NCI-H2227 (cell line): ENCODE measurements at regions not wholly inside any gene's neighbourhood (a gene's known extent, or its start where the extent isn't known, plus 50 kb on each side); places are given as distances from the start of the nearest gene placed in this dataset.
A peak's percentile ranks its signal among the peaks of the same experiment; 100 is the strongest.

ENCODE experiments used
- DNase-seq: peaks from one replicate; lab custom pipeline; 2025; ENCODE audit not compliant: unreplicated experiment; lab: John Stamatoyannopoulos, UW

GRCh38 chr10:10208196-10208595 lies 809.5 kb upstream of the CELF2 start:
- no peak for DNase-seq

DNA sequence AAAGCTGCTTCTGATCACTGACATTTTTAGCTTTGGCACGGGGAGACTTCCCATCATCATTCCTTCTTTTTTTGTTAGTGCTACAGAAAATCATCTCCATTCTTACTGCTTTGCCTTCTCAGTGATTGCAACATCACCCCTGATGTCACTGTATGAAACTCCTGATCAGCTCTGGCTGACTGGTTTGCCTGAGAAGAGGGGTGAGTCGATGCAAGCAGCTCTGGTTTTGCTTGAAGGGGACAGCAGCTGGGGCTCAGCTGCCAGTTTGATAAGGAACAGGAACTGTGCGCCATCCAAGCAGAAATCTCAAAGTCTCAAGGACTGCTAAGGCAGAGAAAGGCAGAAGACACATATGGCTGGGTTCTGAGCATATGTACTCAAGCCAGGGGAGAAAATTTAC lies 808.5 kb upstream of the CELF2 start:
- no peak for DNase-seq

DNA sequence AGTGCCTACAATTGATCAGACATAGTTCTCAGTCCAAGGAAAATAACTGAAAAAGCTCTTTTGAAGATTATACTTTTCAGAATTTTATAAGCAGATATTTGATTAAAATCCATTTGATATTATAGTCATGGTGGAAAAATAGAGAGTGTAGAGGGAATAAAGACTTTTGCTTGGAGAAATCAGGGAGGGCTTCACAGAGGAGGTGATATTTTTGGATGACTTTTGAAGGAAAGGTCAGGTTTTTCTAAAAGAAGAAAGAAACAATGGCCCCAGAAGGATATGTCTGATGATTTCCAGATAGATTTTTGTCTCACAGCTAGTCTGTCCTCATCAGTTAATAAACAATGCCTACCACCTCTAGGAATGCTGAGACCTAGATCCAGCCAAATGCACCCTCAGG lies 806.3 kb upstream of the CELF2 start:
- DNase-seq, result no peak

GRCh38 chr10:10213237-10213636 lies 804.4 kb upstream of the CELF2 start:
- no peak for DNase-seq

GRCh38 chr10:10222304-10222841 lies 795.3 kb upstream of the CELF2 start:
- DNase-seq, result no peak

- no peak for DNase-seq
Measured at GRCh38 chr10:10223131-10223530, 794.5 kb upstream of the CELF2 start.

DNA sequence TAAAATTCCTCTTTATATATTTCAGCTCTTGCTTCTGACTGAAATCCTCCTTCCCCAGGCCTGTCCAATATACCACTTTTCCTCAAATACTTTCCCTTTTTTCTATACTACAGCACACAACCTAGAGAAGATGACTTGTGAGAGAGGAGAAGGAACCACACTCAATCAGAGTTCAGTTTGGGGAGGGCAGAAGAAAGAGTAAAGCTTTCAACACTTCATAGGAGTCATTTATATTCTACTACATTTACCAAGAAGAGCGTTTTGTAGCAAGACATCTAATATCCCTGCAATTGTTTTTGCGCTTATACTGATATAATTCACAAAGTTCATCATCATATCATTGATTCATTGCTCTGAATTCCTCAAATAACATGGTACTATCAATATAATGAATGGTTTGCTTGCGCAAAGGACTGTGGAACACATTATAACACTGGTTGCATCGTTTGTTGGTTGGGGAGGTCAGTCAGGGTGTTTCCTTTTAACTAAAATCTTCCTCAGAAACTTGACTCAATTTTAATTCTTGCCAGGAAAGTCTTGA lies 792.5 kb upstream of the CELF2 start:
- DNase-seq, result no peak

GRCh38 chr10:10233229-10233628 lies 784.4 kb upstream of the CELF2 start:
- no peak for DNase-seq

DNA sequence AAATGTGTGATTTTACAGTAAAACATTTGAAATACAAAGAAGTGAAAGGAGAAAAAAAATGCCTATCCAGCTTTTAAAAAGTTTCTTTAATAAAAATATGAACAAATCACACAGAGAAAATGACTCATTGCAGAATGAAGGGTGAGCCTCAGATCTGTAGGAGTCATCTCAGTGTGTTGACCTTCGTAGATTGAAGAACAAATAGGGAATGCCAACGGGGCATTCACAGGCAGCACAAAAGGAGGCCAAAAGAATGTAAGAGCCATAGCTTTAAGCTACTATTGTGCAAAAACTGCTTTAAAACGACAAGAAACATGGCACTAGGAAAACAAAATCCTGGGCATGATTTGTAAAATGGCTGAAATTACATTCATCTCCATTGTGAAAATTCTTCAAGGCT lies 782.7 kb upstream of the CELF2 start:
- no peak for DNase-seq

- DNase-seq, result no peak
Measured at GRCh38 chr10:10247585-10247984, 770.1 kb upstream of the CELF2 start.

DNA sequence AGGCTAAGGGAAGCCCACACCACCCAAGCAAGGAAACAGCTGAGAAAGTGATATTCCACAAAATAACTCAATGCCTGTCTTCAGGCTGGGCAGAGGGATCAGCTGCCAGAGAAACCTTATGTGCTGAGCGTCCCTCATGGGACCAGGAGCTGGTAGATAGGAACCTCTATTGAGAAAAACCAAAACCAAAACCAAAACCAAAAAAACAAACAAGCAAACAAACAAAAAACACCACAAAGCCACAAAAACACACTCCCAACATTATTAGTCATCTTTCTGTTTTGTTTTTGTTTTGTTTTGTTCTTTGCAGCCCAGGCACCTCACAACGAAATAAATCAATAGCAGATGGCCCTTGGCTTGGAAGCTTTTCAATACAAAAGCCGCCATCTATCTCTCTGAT lies 760.8 kb upstream of the CELF2 start:
- no peak for DNase-seq

- DNase-seq, result no peak
Measured at GRCh38 chr10:10259013-10259412, 758.7 kb upstream of the CELF2 start.

GRCh38 chr10:10270126-10271050 lies 747.3 kb upstream of the CELF2 start:
- DNase-seq, result no peak

- DNase-seq, result no peak
Measured at GRCh38 chr10:10271639-10272192, 746.0 kb upstream of the CELF2 start.

DNA sequence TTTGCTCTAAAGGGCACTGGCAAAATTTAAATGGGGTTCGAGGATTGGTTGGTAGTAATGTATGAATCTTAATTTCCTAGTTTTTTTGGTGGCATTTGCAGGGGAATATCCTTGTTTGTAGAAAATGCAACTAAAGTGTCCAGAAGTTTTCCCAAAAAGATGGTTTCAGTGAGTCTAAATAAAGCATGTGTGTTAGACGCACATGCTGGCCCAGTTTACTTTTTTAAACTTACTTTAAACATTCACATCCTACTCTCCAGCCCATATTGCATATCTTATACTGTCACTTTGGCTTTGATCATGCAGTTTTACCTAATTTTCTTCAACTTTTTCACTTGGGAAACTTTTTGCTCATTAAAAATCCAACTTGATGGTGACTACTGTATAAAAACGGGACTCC lies 744.0 kb upstream of the CELF2 start:
- no peak for DNase-seq

GRCh38 chr10:10279906-10280305 lies 737.8 kb upstream of the CELF2 start:
- DNase-seq, result no peak

DNA sequence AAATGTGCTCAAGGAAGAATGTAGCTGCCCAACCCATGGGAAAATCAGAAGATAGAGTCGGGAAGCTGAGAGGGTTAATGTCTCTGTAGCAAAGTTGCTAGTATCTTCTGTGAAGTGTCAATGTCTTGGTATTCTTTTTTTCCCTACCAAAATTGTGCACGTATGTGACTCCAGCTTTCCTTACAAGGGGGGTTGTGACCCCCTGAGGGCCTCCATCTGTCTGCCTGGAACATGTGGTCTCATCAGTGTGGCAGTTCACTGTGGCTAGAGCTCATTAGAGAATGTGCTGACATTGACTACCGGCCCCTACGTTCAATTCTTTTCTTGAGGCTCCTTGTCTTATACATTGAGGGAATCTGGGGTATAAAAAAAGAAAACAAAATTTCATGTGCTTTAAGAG lies 725.2 kb upstream of the CELF2 start:
- no peak for DNase-seq

DNA sequence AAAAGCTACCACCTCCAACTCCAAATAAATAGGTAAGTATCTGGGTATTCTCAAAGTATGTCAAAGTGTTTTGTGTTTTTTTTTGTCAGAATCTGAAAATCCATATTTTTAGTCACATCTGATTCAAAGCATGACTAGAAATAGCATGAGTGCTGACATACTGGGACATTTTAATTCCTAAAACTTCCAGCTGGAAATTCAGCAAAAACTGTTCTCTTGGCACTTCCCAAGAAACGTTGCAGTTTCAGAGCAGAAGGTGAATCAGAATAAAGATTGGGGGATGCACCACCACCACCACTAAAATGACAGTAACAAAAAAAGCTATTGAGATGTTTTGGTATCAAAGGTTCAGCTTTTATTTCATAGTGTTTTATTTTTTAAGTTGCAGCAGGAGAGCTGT lies 724.6 kb upstream of the CELF2 start:
- DNase-seq, result no peak

DNA sequence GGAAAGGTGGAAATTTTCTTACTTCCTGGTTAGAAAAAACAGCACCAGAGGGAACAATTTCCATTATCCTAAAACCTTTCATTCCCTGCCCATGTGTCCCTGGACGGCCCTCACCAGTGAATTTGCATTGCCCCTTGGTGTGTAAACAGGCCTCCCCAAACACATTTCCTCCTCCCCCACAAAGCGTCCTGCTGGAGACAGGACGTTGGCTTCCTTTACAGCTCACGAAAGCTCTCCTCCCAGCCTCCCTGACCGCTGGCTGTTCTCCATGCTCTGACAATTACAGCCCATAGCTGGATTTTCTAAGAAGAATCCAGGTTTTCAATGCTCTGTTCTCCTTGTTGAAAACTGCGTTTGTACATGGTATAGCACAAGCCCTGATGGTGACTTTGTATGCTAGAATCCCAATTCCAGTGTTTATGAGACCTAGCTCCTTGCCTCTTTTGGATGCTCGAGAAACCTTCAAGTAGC lies 724.2 kb upstream of the CELF2 start:
- DNase-seq, result no peak

DNA sequence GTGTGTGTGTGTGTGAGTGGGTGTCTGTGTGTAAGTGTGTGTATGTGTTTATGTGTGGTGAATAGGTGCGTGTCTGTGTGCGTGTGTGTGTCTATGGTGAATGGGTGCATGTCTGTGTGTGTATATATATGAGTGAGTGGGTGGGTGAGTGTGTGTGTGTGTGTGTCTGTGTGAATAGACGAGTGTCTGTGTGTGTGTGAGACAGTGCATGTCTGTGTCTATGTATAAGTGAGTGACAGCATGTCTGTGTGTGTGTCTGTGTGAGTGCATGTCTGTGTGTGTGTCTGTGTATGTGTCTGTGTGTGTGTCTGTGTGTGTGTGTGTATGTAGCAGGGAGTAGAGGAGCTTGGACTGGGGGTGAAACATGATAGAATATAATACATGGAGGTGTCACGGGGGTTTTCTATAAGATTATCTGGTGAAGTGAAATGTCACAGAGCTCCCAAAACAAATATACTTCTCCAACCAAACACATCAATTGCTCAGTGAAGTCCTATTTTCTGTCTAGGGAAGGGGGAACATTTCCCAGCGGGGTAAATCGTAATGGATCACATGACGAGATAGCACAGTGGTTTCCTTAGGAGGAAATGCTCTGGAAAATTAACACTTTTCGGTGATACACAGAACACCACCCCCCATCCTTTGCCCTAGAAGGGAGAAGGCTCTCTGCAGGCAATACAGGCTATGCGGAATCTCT lies 723.3 kb upstream of the CELF2 start:
- DNase-seq, result no peak

DNA sequence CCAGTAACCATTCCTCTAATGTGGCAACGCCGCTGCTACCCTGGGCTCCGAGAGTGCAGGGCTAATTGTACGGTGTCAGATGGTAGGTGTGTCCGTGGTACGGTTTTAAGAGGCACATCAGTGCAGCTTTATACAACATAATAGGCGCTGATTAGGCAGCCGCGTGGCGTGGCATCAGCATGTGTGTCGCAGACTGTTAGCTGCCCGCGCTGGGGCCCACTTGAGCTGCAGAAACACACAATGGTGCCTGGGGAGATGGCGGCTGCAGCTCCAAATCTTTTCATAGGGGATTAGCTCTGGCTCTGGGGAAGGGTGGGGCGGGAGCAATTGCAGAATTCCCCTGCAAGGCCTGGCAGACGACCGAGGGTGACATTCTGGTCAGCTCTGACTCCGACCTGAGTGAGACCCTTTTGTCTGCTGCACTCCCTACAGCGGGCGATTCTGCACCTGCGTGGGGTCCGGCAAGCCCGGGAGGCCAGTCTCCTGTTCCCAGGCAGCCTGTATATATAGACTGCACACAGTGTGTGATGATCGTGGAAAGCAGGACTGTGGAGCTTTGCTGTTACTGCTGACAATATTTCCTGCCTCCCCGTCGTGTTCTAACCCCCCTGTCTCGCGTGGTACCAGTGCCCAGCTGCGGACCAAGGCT lies 722.7 kb upstream of the CELF2 start:
- DNase-seq, result peak; percentile 0
